HUDEP-2 (cell line): ENCODE measurements at regions not wholly inside any gene's neighbourhood (a gene's known extent, or its start where the extent isn't known, plus 50 kb on each side); places are given as distances from the start of the nearest gene placed in this dataset.
"Not testable (repeated sequence)": the region's sequence is repeated elsewhere in the genome, so short reads cannot be mapped to it uniquely, and the experiment has no call there.

ENCODE experiments used
- DNase-seq, 76 experiments: peaks; one replicate each; lab custom pipeline; 2025; ENCODE audit not compliant: unreplicated experiment in 76 of 76; lab: John Stamatoyannopoulos, UW

GRCh38 chr1:121001090-121001726, 111.6 kb downstream of the PPIAL4A start:
- not testable (repeated sequence) for DNase-seq

- not testable (repeated sequence) for DNase-seq
Measured at GRCh38 chr1:121003230-121003629, 113.7 kb downstream of the PPIAL4A start.

- DNase-seq, result not testable (repeated sequence)
Measured at GRCh38 chr1:121006826-121007225, 117.3 kb downstream of the PPIAL4A start.

GRCh38 chr1:121007755-121008154, 118.2 kb downstream of the PPIAL4A start:
- DNase-seq, result not testable (repeated sequence)

- not testable (repeated sequence) for DNase-seq
Measured at GRCh38 chr1:121008512-121009215, 119.1 kb downstream of the PPIAL4A start.

- DNase-seq, result peak in 39 of 76 experiments; percentile 0 to 41 (median 13)
Measured at GRCh38 chr1:121009216-121010057, 119.9 kb downstream of the PPIAL4A start.

GRCh38 chr1:121010141-121010540, 120.6 kb downstream of the PPIAL4A start:
- not testable (repeated sequence) for DNase-seq

- DNase-seq, result not testable (repeated sequence)
Measured at GRCh38 chr1:121013181-121013580, 123.6 kb downstream of the PPIAL4A start.

GRCh38 chr1:121016182-121017028, 126.8 kb downstream of the PPIAL4A start:
- peak in 60 of 76 experiments; percentile 2 to 78 (median 44) for DNase-seq

- not testable (repeated sequence) for DNase-seq
Measured at GRCh38 chr1:121019715-121020349, 130.3 kb downstream of the PPIAL4A start.

- peak in 58 of 76 experiments; percentile 1 to 75 (median 41) for DNase-seq
Measured at GRCh38 chr1:121020350-121021236, 131.0 kb downstream of the PPIAL4A start.

GRCh38 chr1:121021716-121022115, 132.1 kb downstream of the PPIAL4A start:
- not testable (repeated sequence) for DNase-seq

- DNase-seq, result not testable (repeated sequence)
Measured at GRCh38 chr1:121032878-121033494, 143.4 kb downstream of the PPIAL4A start.

- DNase-seq, result not testable (repeated sequence)
Measured at GRCh38 chr1:121036792-121037191, 147.2 kb downstream of the PPIAL4A start.

GRCh38 chr1:121040974-121041373, 143.2 kb downstream of the FAM72B start:
- not testable (repeated sequence) for DNase-seq

GRCh38 chr1:121041497-121041896, 142.6 kb downstream of the FAM72B start:
- DNase-seq, result not testable (repeated sequence)

- DNase-seq, result not testable (repeated sequence)
Measured at GRCh38 chr1:121042882-121043281, 141.3 kb downstream of the FAM72B start.

GRCh38 chr1:121048293-121048752, 135.8 kb downstream of the FAM72B start:
- DNase-seq, result not testable (repeated sequence)
